Mesenchymal stem cell (in vitro differentiated cells and primary cell): ENCODE measurements at regions not wholly inside any gene's neighbourhood (a gene's known extent, or its start where the extent isn't known, plus 50 kb on each side); places are given as distances from the start of the nearest gene placed in this dataset.

Experiments used
- DNase-seq: peaks from one replicate; pipeline ENCODE4 v3.0.0-alpha.2; 2013
- H2AFZ ChIP-seq: one replicate; pipeline ENCODE4 v1.6.1; 2013; ENCODE audit warnings: low read depth, mild to moderate bottlenecking, control low read depth, inconsistent platforms, low read length, moderate library complexity
- H2AK5ac ChIP-seq: 2 replicates; pipeline ENCODE4 v1.6.1; 2013; ENCODE audit warnings: low read length, moderate library complexity, mild to moderate bottlenecking, inconsistent platforms; ENCODE audit not compliant: severe bottlenecking
- H2BK120ac ChIP-seq: one replicate; pipeline ENCODE4 v1.6.1; 2013; ENCODE audit warnings: low read depth, mild to moderate bottlenecking, inconsistent platforms, low read length, moderate library complexity
- H2BK12ac ChIP-seq, 2 experiments: one replicate each; pipeline ENCODE4 v1.6.1; 2013; ENCODE audit warnings: inconsistent platforms in 2 of 2, low read length in 2 of 2, mild to moderate bottlenecking in 2 of 2, moderate library complexity in 2 of 2, control low read depth in 1 of 2
- H2BK15ac ChIP-seq: one replicate; pipeline ENCODE4 v1.6.1; 2013; ENCODE audit warnings: mild to moderate bottlenecking, low read depth, inconsistent platforms; ENCODE audit not compliant: poor library complexity, severe bottlenecking
- H2BK5ac ChIP-seq: 2 replicates; pipeline ENCODE4 v1.6.1; 2013; ENCODE audit warnings: low read depth, mild to moderate bottlenecking, low read length, control low read depth, inconsistent platforms; ENCODE audit not compliant: poor library complexity, severe bottlenecking
- H3K14ac ChIP-seq, 2 experiments: one replicate each; pipeline ENCODE4 v1.6.1; 2013; ENCODE audit warnings: inconsistent platforms in 2 of 2, low read length in 2 of 2, control low read depth in 1 of 2, mild to moderate bottlenecking in 1 of 2, moderate library complexity in 1 of 2
- H3K18ac ChIP-seq, 2 experiments: one replicate each; pipeline ENCODE4 v1.6.1; 2013; ENCODE audit warnings: inconsistent platforms in 2 of 2, low read length in 2 of 2, control low read depth in 1 of 2, low read depth in 1 of 2, mild to moderate bottlenecking in 1 of 2
- H3K23ac ChIP-seq, 2 experiments: one replicate each; pipeline ENCODE4 v1.6.1; 2013; ENCODE audit warnings: inconsistent platforms in 2 of 2, low read length in 2 of 2, mild to moderate bottlenecking in 2 of 2, moderate library complexity in 2 of 2, control low read depth in 1 of 2
- H3K27ac ChIP-seq: 2 replicates; pipeline ENCODE4 v1.5.1; 2013; ENCODE audit warnings: mild to moderate bottlenecking, moderate library complexity, low read length, control low read depth, inconsistent platforms; ENCODE audit not compliant: poor library complexity, severe bottlenecking
- H3K27me3 ChIP-seq, 2 experiments: 2 replicates each; pipeline versions ENCODE4 v1.6.1 to v1.7.0; 2013; ENCODE audit warnings: low read length in 2 of 2, mild to moderate bottlenecking in 2 of 2, moderate library complexity in 2 of 2, control low read depth in 1 of 2, inconsistent platforms in 1 of 2; ENCODE audit not compliant: control insufficient read depth in 1 of 2, insufficient read depth in 1 of 2
- H3K36me3 ChIP-seq, 2 experiments: 2 replicates each; pipeline versions ENCODE4 v1.6.1 to v1.7.0; 2013; ENCODE audit warnings: low read length in 2 of 2, control low read depth in 1 of 2, inconsistent platforms in 1 of 2, low read depth in 1 of 2, mild to moderate bottlenecking in 1 of 2; ENCODE audit not compliant: insufficient read depth in 2 of 2, control insufficient read depth in 1 of 2
- H3K4ac ChIP-seq, 2 experiments: one replicate each; pipeline ENCODE4 v1.6.1; 2013; ENCODE audit warnings: inconsistent platforms in 2 of 2, low read length in 2 of 2, mild to moderate bottlenecking in 2 of 2, moderate library complexity in 2 of 2, control low read depth in 1 of 2, low read depth in 1 of 2
- H3K4me1 ChIP-seq: 2 replicates; pipeline ENCODE4 v1.6.1; 2013; ENCODE audit warnings: low read depth, low read length, control low read depth; ENCODE audit not compliant: control insufficient read depth, insufficient read depth
- H3K4me2 ChIP-seq: 2 replicates; pipeline ENCODE4 v1.6.1; 2013; ENCODE audit warnings: low read length, mild to moderate bottlenecking, inconsistent platforms; ENCODE audit not compliant: poor library complexity, severe bottlenecking
- H3K4me3 ChIP-seq, 2 experiments: 2 replicates each; pipeline versions ENCODE4 v1.5.1 to v1.7.0; 2013; ENCODE audit warnings: low read length in 2 of 2, mild to moderate bottlenecking in 2 of 2, control low read depth in 1 of 2, low read depth in 1 of 2; ENCODE audit not compliant: insufficient read depth in 1 of 2
- H3K79me1 ChIP-seq: replicated peaks from 2 replicates; pipeline ENCODE4 v1.6.1; 2013; ENCODE audit warnings: mild to moderate bottlenecking, control low read depth, low read length, inconsistent platforms; ENCODE audit not compliant: poor library complexity, severe bottlenecking
- H3K9ac ChIP-seq: 2 replicates; pipeline ENCODE4 v1.7.0; 2013; ENCODE audit warnings: mild to moderate bottlenecking, low read length, moderate library complexity
- H3K9me3 ChIP-seq: 2 replicates; pipeline ENCODE4 v1.7.0; 2013; ENCODE audit warnings: mild to moderate bottlenecking, low read length; ENCODE audit not compliant: control insufficient read depth
- H4K8ac ChIP-seq: one replicate; pipeline ENCODE4 v1.6.1; 2013; ENCODE audit warnings: inconsistent platforms, mild to moderate bottlenecking, low read length, moderate library complexity
- H4K91ac ChIP-seq: one replicate; pipeline ENCODE4 v1.6.1; 2013; ENCODE audit warnings: mild to moderate bottlenecking, low read length, inconsistent platforms
- WGBS: methylation state at CpG from one replicate; pipeline ENCODE4 v1.1.7; 2013; ENCODE audit warnings: mixed read lengths; 5-methylcytosine and 5-hydroxymethylcytosine counted together

DNA sequence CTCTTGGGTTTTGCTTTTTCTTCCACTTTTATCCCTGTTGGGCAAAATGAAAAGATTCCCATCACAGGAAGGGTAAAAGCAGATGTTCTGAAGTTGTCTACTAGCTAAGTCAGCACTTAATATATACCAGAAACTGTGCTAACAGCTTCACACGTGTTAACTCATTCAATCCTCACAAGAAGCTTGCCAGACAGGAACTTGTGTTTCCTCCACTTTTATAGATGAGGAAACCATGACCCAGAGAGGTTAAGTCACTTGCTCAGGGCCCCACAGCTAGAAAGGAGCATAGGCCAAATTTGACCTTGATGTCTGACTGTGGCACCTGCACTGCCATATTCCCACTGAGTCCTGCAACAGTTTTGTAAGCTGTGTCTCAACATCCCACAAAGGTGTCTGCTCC lies 76.8 kb upstream of the EPC2 start:
- no peak for DNase-seq
- H3K18ac ChIP-seq = no peak overlapping the region
- peaks cover 8 to 15% of the 10 kb centered on the region in 2 experiments for H3K27me3 ChIP-seq
- H3K4me2 ChIP-seq = no peak overlapping the region
- no peak overlapping the region for H4K91ac ChIP-seq
- no peak overlapping the region for H3K23ac ChIP-seq
- no peaks in the 10 kb centered on the region for H3K79me1 ChIP-seq
- H2BK12ac ChIP-seq = no peak overlapping the region
- no peak overlapping the region for H2BK15ac ChIP-seq
- no peaks in the 10 kb centered on the region for H3K36me3 ChIP-seq
- no peak overlapping the region for H3K4me3 ChIP-seq
- H2BK120ac ChIP-seq = no peak overlapping the region
- H2AFZ ChIP-seq = no peak overlapping the region
- H3K27ac ChIP-seq = no peak overlapping the region
- no peak overlapping the region for H3K14ac ChIP-seq
- no peak overlapping the region for H2AK5ac ChIP-seq
- peaks cover 2% of the 10 kb centered on the region for H3K4me1 ChIP-seq
- no peak overlapping the region for H4K8ac ChIP-seq
- no peak overlapping the region for H3K4ac ChIP-seq
- no peak overlapping the region for H2BK5ac ChIP-seq
- no peaks in the 10 kb centered on the region for H3K9me3 ChIP-seq
- no peak overlapping the region for H3K9ac ChIP-seq
- 40% methylated on average over 1 of the region's 1 CpG for WGBS

DNA sequence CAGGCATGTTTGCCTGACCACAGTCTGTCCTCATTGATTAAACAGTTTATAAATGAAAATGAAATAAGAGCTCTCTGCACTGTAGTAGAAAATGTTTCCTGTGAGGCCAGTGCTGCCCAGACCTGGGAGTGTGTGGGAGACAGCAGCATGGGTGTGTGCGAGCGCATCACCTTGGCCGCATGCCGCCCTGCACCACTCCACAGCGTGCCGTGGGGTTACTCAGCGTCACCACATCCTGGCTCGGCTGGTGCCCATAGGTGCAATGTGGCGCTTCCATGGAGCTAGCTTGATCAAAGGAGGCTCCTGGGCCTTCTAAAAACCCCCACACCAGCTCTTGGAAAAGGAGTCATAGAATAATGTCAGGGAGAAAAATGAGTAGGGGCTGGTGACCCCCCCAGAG lies 76.0 kb upstream of the EPC2 start:
- Histone ChIP-seq H3K27ac (no peak overlapping the region), H2BK15ac (no peak overlapping the region), H3K18ac (no peak overlapping the region), H2AK5ac (no peak overlapping the region), H3K23ac (no peak overlapping the region), H4K91ac (no peak overlapping the region), H3K9ac (no peak overlapping the region), H3K4me2 (no peak overlapping the region), H2AFZ (no peak overlapping the region), H3K4me1 (peaks cover 2% of the 10 kb centered on the region), H2BK5ac (no peak overlapping the region), H3K36me3 (no peaks in the 10 kb centered on the region), H3K14ac (no peak overlapping the region), H3K9me3 (no peaks in the 10 kb centered on the region), H3K27me3 (peaks cover 8 to 15% of the 10 kb centered on the region in 2 experiments), H3K4ac (no peak overlapping the region), H2BK120ac (no peak overlapping the region), H2BK12ac (no peak overlapping the region), H3K4me3 (no peak overlapping the region), H3K79me1 (no peaks in the 10 kb centered on the region), H4K8ac (no peak overlapping the region)
- DNase-seq = no peak
- WGBS = 86% methylated on average over 8 of the region's 9 CpGs

DNA sequence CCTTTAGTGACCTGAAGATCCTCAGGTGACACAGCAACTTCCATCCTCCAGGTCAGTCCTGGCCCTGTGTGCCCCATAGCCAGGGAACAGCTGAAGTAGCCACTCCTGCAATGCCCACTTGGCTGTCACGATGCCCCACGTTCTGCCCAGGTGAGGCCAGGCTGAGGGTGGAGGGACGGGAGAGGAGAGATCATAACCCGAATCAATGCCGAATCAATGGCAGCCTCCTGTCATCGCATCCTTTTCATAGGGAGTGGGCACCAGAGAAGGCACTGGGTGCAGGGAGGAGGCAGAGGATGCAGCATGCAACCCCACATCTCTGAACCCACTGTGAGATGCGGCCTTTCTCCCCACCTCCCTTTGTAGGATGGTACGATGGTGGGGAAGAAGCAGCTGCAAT lies 75.3 kb upstream of the EPC2 start:
- peak overlapping the region in 1 of 2 experiments; percentile 14 for H3K14ac ChIP-seq
- WGBS = 90% methylated on average over 8 of the region's 8 CpGs

DNA sequence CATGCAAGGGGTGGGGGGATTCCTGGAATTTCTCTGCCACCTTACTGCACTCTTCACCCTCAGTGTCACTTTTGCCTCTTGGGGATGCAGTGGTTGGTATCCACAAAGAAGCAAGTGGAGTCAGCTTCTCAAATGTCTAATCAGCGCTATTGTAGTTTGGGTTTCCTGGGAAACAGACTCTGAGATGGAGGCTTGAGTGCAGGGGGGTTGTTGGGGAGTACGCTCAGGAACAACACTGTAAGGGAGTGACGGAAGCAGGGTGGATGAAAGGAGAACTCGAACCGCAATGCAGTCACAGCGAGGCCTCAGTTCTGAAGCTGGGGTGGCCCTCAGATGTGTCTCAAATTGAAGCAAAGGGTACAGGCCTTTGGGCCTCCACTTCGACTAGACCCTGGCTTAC lies 73.6 kb upstream of the EPC2 start:
- Histone ChIP-seq H3K4ac (no peak overlapping the region), H3K36me3 (no peaks in the 10 kb centered on the region), H2BK15ac (no peak overlapping the region), H3K79me1 (no peaks in the 10 kb centered on the region), H3K4me2 (no peak overlapping the region), H3K4me1 (peaks cover 2% of the 10 kb centered on the region), H3K18ac (no peak overlapping the region), H2BK120ac (no peak overlapping the region), H4K91ac (no peak overlapping the region), H2AFZ (no peak overlapping the region), H2BK12ac (no peak overlapping the region), H3K9ac (no peak overlapping the region), H3K4me3 (no peak overlapping the region), H3K14ac (no peak overlapping the region), H3K27ac (no peak overlapping the region), H3K23ac (no peak overlapping the region), H2BK5ac (no peak overlapping the region), H3K27me3 (peaks cover 15 to 16% of the 10 kb centered on the region in 2 experiments), H3K9me3 (no peaks in the 10 kb centered on the region), H2AK5ac (no peak overlapping the region), H4K8ac (no peak overlapping the region)
- 96% methylated on average over 7 of the region's 7 CpGs for WGBS
- no peak for DNase-seq

More for the DNA sequence above, 75.3 kb upstream of the EPC2 start:
- Histone ChIP-seq H2BK12ac (no peak overlapping the region), H3K4me1 (peaks cover 2% of the 10 kb centered on the region), H2AFZ (no peak overlapping the region), H3K9me3 (no peaks in the 10 kb centered on the region), H3K4ac (no peak overlapping the region), H3K18ac (peak overlapping the region in 1 of 2 experiments; percentile 52), H2BK5ac (no peak overlapping the region), H4K8ac (no peak overlapping the region), H3K36me3 (no peaks in the 10 kb centered on the region), H3K27ac (no peak overlapping the region), H2BK120ac (no peak overlapping the region), H4K91ac (no peak overlapping the region), H3K4me3 (no peak overlapping the region), H3K27me3 (peaks cover 8 to 15% of the 10 kb centered on the region in 2 experiments), H2BK15ac (no peak overlapping the region), H3K9ac (no peak overlapping the region), H2AK5ac (no peak overlapping the region), H3K79me1 (no peaks in the 10 kb centered on the region), H3K23ac (no peak overlapping the region), H3K4me2 (no peak overlapping the region)
- DNase-seq = no peak
